ENCODE measurements at regions not wholly inside any gene's neighbourhood (a gene's known extent, or its start where the extent isn't known, plus 50 kb on each side); places are given as distances from the start of the nearest gene placed in this dataset.

DNA sequence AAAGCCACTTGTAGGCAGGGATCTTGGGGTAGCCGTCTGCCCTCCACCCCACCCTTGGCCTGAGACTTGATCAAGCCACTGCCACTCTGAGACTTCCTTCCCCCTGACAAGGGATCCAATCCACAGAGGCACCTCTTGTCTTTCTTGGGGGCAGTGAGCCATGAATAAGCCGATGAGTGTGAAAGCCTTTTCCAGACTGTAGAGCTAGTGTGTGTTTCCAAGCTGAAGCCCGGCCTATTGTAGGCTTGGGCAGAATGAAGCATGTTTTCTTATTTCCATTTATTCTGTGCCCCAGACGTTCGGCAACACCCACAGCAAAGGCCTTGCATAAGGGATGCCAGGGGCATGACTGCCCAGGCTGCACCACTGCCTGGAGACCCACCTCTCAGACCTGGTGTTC, 991.6 kb downstream of the BCL11B start:
- DNase-seq = no peak

DNA sequence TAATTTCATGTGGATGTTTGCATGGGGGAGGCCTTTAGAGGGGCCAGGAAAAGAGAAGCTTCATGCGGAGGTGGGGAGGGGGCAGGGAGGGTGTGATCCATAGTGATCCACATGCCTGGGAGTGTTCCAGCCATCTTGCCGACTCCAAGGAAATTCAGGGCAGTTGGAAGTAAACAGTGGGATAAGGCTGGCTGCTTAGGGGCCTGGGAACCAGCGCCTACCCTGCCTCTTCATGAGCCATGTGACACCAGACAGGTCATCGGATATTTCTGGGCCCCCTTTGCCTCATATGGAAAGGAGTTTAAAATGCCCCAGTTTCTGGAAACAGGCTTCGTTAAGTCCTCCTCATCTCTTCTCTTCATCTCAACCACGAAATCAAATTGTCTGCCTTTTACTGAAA, 983.2 kb downstream of the BCL11B start:
- no peak for DNase-seq

- peak; percentile 48 for DNase-seq
Observed at GRCh38 chr14:98290596-98290995, 981.4 kb downstream of the BCL11B start.

DNA sequence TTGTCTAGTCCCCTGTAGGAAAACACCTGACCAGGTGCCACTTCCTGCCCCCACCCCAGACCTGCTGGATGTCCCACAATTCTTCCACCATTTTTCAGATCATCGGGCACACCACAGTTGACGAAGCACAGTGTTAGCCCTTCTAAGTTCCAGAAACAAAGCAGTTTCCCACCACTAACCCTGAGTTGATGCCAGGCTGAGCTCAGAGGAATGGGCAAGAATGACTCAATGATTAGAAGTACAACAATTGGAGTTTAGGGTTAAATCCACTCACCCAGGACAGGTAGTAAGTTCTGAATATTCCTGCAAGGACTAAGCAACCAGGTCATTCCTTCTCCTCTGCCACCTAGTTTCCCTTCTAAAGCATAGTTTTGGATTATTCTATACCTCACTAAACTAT, 979.8 kb downstream of the BCL11B start:
- no peak for DNase-seq

- DNase-seq = no peak
Observed at GRCh38 chr14:98293576-98293975, 978.4 kb downstream of the BCL11B start.

GRCh38 chr14:98296895-98297294, 975.1 kb downstream of the BCL11B start:
- no peak for DNase-seq

- DNase-seq = no peak
Observed at GRCh38 chr14:98297567-98297966, 974.4 kb downstream of the BCL11B start.

DNA sequence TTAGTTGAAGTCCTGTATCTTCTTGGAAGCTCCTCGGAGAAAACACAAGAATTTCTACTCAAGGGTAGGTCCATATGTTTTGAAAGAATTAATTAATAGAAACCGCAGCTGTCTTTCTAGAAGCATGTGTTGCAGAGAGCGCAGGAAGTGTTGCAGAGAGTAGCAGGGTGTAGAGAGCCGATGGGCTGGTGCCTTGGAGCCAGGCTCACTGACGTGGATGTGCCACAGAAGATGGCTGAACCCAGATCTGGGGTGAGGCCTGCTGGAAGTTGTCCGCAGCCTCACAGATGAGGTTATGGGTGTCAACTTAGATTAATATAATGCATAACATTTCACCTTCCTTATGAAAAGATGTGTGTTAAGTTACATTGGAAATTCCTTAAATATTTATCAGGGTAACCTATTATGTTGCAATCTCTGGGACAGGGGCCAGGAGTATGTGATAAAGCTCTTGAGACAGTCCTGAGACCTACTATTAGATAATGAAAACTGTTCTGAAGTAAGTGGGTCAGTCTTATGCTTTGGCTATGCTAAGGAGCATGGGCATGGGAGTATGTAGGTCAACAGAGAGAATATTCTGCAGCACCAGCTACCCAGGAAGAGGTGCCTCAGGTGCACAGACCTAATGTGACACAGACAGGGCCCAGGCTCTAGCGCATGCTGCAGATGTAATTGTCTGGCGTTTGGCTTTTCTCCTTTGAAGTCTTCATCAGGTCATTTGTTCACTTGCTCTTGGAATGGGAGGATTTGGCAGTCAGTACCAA, 973.3 kb downstream of the BCL11B start:
- DNase-seq = no peak

- DNase-seq = no peak
Observed at GRCh38 chr14:98301681-98302080, 970.3 kb downstream of the BCL11B start.

DNA sequence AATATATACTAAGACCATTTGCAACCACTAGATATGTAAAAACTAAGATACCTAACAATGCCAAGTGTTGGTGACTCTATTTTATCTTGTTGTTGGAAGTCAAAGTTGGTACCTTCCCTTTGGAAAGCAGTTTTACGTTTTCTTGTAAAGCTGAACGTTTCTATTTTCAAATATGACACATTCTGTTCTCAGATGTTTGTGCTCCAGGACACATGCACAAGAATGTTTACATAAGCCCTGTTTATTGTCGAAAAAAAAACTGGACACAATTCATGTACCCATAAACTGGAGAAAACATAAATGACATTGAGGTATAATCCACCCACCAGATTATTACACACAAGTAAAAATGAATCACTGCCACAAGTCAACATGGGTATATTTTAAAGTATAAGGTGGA, 967.4 kb downstream of the BCL11B start:
- no peak for DNase-seq

- no peak for DNase-seq
Observed at GRCh38 chr14:98309591-98309990, 962.4 kb downstream of the BCL11B start.

DNA sequence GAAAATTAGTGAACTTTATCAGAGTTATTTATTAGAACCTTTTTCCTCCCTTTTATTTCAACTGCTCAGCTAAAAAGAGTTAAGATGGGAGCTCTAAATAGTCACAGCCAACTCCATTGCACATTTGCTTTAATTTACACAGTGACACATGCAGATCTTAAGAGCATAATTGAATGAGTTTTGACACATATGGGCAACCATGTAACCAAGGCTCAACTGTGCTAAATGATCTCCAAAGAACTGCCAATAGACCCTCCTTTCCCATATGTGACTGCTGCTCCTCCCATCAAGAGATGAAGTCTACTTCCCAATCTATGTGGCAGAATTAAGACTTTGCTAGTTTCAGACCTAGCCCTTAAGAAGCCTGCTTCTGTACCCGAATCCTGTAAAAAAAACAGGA, 960.0 kb downstream of the BCL11B start:
- DNase-seq = no peak

DNA sequence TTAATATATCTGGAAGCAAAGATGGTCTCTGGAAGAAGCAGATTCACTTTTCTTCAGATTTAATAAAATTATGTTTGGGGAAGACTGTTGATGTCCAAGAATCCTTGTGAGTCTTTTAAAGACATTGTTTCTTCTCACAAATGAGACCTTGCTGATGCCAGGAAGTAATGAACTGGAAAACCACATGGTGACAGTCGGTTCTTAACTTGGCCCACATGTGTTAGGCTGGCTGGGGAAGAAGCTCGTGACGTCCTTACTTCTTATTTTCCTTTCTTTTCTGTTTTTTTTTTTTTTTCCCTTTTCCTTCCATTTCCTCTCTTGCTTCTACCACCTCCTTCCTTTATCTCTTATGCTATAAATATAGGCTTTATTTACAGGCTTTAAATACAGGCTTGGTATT, 950.2 kb downstream of the BCL11B start:
- DNase-seq = no peak

DNA sequence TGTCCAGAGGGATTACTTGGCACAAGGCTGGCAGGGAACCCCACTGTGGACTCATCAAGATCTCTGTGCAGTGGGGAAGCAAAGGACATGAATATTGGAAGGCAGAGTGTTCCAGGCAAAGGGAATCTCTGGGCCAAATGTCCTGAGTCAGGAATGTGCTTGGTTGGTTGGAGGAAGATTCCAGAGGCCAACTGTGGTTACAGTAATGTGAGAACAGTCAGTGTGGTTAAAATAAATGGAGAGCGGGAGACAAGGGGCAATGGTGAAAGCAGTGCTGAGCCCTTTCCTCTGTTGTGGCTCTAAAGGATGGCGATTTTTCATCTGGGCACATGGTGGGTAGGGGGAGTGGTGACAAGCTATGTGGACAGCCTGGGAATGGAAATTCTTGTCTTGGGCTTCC, 948.2 kb downstream of the BCL11B start:
- DNase-seq = no peak

- DNase-seq = no peak
Observed at GRCh38 chr14:98325761-98326160, 946.2 kb downstream of the BCL11B start.

DNA sequence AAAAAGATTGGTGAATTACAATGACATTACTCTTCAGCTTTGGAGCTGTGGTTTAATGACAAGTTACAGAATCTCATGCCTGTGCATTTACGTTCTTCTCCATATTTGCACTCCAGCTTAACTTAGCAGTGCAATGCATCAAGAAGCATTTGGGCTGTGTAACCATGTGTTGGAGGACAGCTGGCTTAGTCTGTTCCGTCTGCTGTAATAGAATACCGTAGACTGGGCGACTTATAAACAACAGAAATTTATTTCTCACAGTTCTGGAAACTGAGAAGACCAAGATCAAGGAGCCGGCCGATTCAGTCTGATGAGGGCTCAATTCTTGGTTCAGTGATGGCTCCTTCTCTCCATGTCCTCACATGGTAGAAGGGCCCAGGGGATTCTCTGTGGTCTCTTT, 943.5 kb downstream of the BCL11B start:
- DNase-seq = no peak

GRCh38 chr14:98334186-98334585, 937.8 kb downstream of the BCL11B start:
- DNase-seq = no peak

GRCh38 chr14:98341211-98341610, 930.8 kb downstream of the BCL11B start:
- DNase-seq = no peak

- DNase-seq = no peak
Observed at GRCh38 chr14:98345161-98345560, 926.8 kb downstream of the BCL11B start.

- DNase-seq = no peak
Observed at GRCh38 chr14:98347686-98348085, 924.3 kb downstream of the BCL11B start.

DNA sequence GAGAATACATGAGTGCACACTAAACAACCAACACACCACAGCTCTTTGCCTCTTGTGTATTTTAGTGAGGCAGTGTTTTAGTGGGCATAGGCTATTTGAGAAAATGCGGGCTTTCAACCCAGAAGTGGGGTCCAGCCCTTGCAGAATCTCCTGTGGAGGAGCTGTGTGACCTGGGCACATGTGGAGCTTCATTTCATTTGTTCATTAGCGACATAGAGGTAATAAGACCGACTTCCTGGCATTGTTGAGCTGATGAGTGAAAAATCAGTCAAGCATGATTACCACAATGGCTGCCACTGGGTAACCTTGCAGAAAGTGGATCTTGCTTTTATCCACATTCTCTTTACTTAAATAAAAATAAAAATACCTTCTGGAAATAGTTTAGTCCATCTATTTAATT, 923.5 kb downstream of the BCL11B start:
- no peak for DNase-seq

GRCh38 chr14:98350213-98350612, 921.8 kb downstream of the BCL11B start:
- DNase-seq = no peak

GRCh38 chr14:98364961-98365360, 907.0 kb downstream of the BCL11B start:
- no peak for DNase-seq

DNA sequence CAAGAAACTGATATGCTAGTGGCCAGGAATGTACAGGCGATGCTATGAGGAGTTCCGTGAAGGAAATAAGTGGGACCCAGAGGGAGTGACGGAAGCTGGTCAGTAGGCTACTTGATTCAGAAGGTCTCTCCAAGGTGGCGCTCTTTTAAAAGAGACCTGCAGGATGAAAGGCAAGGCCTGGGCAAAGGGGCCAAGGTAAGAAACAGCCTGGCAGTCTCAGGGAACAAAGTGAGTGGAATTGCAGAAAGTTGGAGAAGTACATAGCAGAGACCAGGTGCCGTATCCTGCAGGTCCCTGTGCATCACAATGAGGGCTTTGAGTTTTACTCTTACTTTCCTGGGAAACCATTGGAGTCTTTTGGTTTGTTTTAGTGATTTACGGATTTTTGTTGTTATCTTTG, 905.6 kb downstream of the BCL11B start:
- DNase-seq = no peak

DNA sequence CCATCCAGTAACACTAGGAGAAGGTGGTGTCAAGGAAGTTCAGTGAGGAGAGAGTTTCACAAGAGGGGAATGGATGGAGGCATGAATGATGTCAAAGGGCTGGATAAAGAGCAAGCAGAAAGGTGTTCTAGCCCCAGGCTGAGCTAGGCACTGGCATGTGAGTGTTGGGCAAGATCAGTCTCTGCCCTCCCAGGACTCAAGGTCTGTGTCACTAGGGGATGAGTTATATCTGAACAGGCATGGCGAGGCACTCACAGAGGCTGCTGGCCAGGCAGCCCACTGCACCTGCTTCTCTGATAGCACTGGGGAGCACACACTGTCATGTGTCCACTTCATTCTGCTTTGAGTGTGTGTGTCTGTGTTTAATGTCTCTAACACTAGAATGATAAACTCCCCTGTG, 903.8 kb downstream of the BCL11B start:
- DNase-seq = no peak

Data from activated CD4-positive, alpha-beta T cell treated with anti-CD3 and anti-CD28 coated beads for 48 hours (primary cell).